ENCODE measurements at regions not wholly inside any gene's neighbourhood (a gene's known extent, or its start where the extent isn't known, plus 50 kb on each side); places are given as distances from the start of the nearest gene placed in this dataset.

DNA sequence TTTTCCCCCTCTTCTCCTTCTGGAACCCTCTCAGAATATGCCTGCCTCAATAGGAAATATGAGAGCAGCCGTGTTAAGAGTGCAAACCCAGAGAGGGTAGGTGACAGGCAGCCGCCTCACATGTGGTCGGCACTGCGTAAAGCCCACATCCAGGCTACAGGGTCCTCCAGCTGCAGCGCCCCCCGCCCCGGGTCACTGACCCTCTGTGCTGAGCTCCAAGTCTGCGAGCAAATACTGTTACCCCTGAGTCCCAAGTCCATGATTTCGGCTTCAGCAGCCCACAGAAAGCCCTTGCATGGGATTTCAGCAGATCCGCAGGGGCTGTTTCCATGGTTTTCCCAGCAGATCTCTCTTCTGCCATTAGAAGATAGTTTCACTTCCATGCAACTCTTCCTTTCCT lies 186.9 kb upstream of the IRS2 start:
- TF ChIP-seq, protein P1, sequence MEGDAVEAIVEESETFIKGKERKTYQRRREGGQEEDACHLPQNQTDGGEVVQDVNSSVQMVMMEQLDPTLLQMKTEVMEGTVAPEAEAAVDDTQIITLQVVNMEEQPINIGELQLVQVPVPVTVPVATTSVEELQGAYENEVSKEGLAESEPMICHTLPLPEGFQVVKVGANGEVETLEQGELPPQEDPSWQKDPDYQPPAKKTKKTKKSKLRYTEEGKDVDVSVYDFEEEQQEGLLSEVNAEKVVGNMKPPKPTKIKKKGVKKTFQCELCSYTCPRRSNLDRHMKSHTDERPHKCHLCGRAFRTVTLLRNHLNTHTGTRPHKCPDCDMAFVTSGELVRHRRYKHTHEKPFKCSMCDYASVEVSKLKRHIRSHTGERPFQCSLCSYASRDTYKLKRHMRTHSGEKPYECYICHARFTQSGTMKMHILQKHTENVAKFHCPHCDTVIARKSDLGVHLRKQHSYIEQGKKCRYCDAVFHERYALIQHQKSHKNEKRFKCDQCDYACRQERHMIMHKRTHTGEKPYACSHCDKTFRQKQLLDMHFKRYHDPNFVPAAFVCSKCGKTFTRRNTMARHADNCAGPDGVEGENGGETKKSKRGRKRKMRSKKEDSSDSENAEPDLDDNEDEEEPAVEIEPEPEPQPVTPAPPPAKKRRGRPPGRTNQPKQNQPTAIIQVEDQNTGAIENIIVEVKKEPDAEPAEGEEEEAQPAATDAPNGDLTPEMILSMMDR (IDR thresholded peaks at IDR 0.05): no peak
- TF ChIP-seq POLR2A (IDR thresholded peaks at IDR 0.05) (no peak), POLR2AphosphoS5 (IDR thresholded peaks at IDR 0.05) (no peak)
